HEK293T (cell line): ENCODE measurements at regions not wholly inside any gene's neighbourhood (a gene's known extent, or its start where the extent isn't known, plus 50 kb on each side); places are given as distances from the start of the nearest gene placed in this dataset.

Experiments used
- ARNT ChIP-seq: fragments of 450-650 bp; IDR thresholded peaks from 2 replicates; pipeline ENCODE4 v1.6.1; 2017; ENCODE audit warnings: mild to moderate bottlenecking
- BHLHE40 ChIP-seq: fragments of 450-650 bp; IDR thresholded peaks from 2 replicates; pipeline ENCODE4 v1.6.1; 2016; ENCODE audit warnings: mild to moderate bottlenecking, moderate library complexity, borderline replicate concordance
- CTBP1 ChIP-seq: fragments of 450-650 bp; IDR thresholded peaks from 2 replicates; pipeline ENCODE4 v1.6.1; 2016; ENCODE audit warnings: borderline replicate concordance
- ELF4 ChIP-seq: fragments of 450-650 bp; IDR thresholded peaks from 2 replicates; pipeline ENCODE4 v1.6.1; 2017; ENCODE audit warnings: antibody characterized with exemption
- FOXA1 ChIP-seq: fragments of 450-650 bp; IDR thresholded peaks from 2 replicates; pipeline ENCODE4 v1.6.1; 2016; ENCODE audit warnings: mild to moderate bottlenecking
- FOXK2 ChIP-seq: fragments of 450-650 bp; IDR thresholded peaks from 2 replicates; pipeline ENCODE4 v1.6.1; 2016; ENCODE audit warnings: mild to moderate bottlenecking
- FOXM1 ChIP-seq: fragments of 450-650 bp; IDR thresholded peaks from 2 replicates; pipeline ENCODE4 v1.6.1; 2017; ENCODE audit warnings: mild to moderate bottlenecking, borderline replicate concordance
- HDGF ChIP-seq: fragments of 450-650 bp; IDR thresholded peaks from 2 replicates; pipeline ENCODE4 v1.6.1; 2017; ENCODE audit warnings: antibody characterized with exemption, borderline replicate concordance
- L3MBTL2 ChIP-seq: fragments of 450-650 bp; conservative IDR thresholded peaks from 2 replicates; pipeline ENCODE4 v1.6.1; 2016; ENCODE audit warnings: mild to moderate bottlenecking
- LEF1 ChIP-seq: fragments of 450-650 bp; IDR thresholded peaks from 2 replicates; pipeline ENCODE4 v1.6.1; 2017; ENCODE audit warnings: mild to moderate bottlenecking, borderline replicate concordance
- NFRKB ChIP-seq: fragments of 450-650 bp; IDR thresholded peaks from 2 replicates; pipeline ENCODE4 v1.6.1; 2016; ENCODE audit warnings: mild to moderate bottlenecking, moderate library complexity
- SP1 ChIP-seq: fragments of 450-650 bp; IDR thresholded peaks from 2 replicates; pipeline ENCODE4 v1.6.1; 2017
- ZNF384 ChIP-seq: fragments of 450-650 bp; IDR thresholded peaks from 2 replicates; pipeline ENCODE4 v1.6.1; 2016
- TF ChIP-seq, protein P1 (sequence below): fragments of 450-650 bp; IDR thresholded peaks from 2 replicates; pipeline ENCODE4 v1.6.1; 2016

DNA sequence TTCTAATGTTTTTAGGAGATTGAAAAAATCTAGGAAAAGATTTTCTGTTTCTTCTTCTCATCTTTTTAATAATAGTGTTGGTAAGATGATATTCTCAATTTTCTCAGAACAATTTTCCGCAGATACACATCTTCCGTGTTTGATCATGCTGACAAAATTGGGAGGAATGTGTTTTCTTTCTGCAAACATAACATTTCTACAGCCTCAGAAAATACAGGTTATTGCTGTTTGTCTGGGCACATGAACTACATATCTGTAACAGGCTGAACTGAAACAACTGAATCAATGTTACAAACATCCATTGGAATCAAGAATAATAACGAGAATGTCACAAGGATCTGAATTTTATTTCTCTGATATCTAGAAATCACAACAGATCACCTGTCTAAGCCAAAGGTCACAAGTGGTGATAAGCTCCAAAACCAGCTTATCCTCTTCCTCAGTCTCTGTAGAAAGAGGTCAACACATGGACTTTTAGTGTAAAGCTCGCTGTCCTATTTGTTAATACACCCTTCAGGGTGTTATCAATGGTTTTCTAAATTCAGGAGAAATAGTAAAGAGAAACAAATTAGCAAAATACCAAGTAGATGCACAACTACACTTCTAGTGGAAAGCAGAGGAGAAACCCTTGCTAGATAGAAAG lies 197.3 kb upstream of the MARCKS start:
- no peak for TF ChIP-seq FOXM1
- TF ChIP-seq FOXA1 = no peak
- TF ChIP-seq, protein P1, sequence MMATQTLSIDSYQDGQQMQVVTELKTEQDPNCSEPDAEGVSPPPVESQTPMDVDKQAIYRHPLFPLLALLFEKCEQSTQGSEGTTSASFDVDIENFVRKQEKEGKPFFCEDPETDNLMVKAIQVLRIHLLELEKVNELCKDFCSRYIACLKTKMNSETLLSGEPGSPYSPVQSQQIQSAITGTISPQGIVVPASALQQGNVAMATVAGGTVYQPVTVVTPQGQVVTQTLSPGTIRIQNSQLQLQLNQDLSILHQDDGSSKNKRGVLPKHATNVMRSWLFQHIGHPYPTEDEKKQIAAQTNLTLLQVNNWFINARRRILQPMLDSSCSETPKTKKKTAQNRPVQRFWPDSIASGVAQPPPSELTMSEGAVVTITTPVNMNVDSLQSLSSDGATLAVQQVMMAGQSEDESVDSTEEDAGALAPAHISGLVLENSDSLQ = no peak
- TF ChIP-seq L3MBTL2 = no peak
- TF ChIP-seq BHLHE40 = no peak
- no peak for TF ChIP-seq CTBP1
- TF ChIP-seq SP1 = no peak
- TF ChIP-seq ZNF384 = no peak
- no peak for TF ChIP-seq LEF1
- no peak for TF ChIP-seq ELF4
- no peak for TF ChIP-seq HDGF
- no peak for TF ChIP-seq ARNT
- no peak for TF ChIP-seq FOXK2
- TF ChIP-seq NFRKB = no peak
